DND-41 (cell line): ENCODE measurements at regions not wholly inside any gene's neighbourhood (a gene's known extent, or its start where the extent isn't known, plus 50 kb on each side); places are given as distances from the start of the nearest gene placed in this dataset.
A peak's percentile ranks its signal among the peaks of the same experiment; 100 is the strongest.

ENCODE experiments used
- ATAC-seq: fragments of 200-7000 bp; cut with Tn5 transposase; 3 replicates; pipeline ENCODE4 v1.9.1; 2021; ENCODE audit warnings: low read depth; ENCODE audit not compliant: insufficient read depth
- DNase-seq: peaks from one replicate; pipeline ENCODE4 v3.0.0-alpha.2; 2020
- H2AFZ ChIP-seq: 2 replicates; pipeline ENCODE4 v1.6.0; 2012; ENCODE audit warnings: low read depth, low read length
- H3K27ac ChIP-seq: 2 replicates; pipeline ENCODE4 v1.5.1; 2012; ENCODE audit warnings: low read length, inconsistent platforms
- H3K27me3 ChIP-seq: fragments of 200-600 bp; sonication (generic); 2 replicates; pipeline ENCODE4 v1.6.0; 2012; ENCODE audit warnings: low read length, mild to moderate bottlenecking, inconsistent platforms; ENCODE audit not compliant: insufficient read depth, poor library complexity
- H3K36me3 ChIP-seq: 2 replicates; pipeline ENCODE4 v1.5.1; 2012; ENCODE audit warnings: low read length, inconsistent platforms; ENCODE audit not compliant: insufficient read depth
- H3K4me1 ChIP-seq: 2 replicates; pipeline ENCODE4 v1.5.1; 2012; ENCODE audit warnings: mild to moderate bottlenecking, low read length; ENCODE audit not compliant: insufficient read depth
- H3K4me2 ChIP-seq: 2 replicates; pipeline ENCODE4 v1.6.0; 2012; ENCODE audit warnings: mild to moderate bottlenecking, moderate library complexity, low read length, inconsistent platforms; ENCODE audit not compliant: insufficient read depth
- H3K4me3 ChIP-seq, 2 experiments: fragments of 200-600 bp in 1 of 2; shearing (Covaris generic) in 1 of 2; 2 replicates each; pipeline ENCODE4 v1.5.1; 2012 to 2016; ENCODE audit warnings: inconsistent platforms in 2 of 2, low read length in 2 of 2, mild to moderate bottlenecking in 2 of 2, low read depth in 1 of 2, moderate library complexity in 1 of 2
- H3K79me2 ChIP-seq: 2 replicates; pipeline ENCODE4 v1.6.0; 2012; ENCODE audit warnings: low read length, inconsistent platforms; ENCODE audit not compliant: insufficient read depth
- H3K9ac ChIP-seq: 2 replicates; pipeline ENCODE4 v1.6.0; 2012; ENCODE audit warnings: low read depth, mild to moderate bottlenecking, inconsistent platforms, low read length, moderate library complexity
- H3K9me3 ChIP-seq: 2 replicates; pipeline ENCODE4 v1.5.1; 2012; ENCODE audit warnings: low read length, moderate library complexity, mild to moderate bottlenecking, inconsistent platforms; ENCODE audit not compliant: insufficient read depth, severe bottlenecking
- H4K20me1 ChIP-seq: 2 replicates; pipeline ENCODE4 v1.6.0; 2012; ENCODE audit warnings: low read length; ENCODE audit not compliant: insufficient read depth
- CTCF ChIP-seq: IDR thresholded peaks from 2 replicates; pipeline ENCODE4 v1.5.1; 2012; ENCODE audit warnings: borderline replicate concordance, low read length, moderate library complexity, mild to moderate bottlenecking; ENCODE audit not compliant: poor library complexity, severe bottlenecking; ENCODE audit errors: extremely low read depth
- EZH2 ChIP-seq: IDR thresholded peaks from 3 replicates; pipeline ENCODE4 v1.6.1; 2012; ENCODE audit warnings: borderline replicate concordance, low read depth, mild to moderate bottlenecking, moderate library complexity, low read length, inconsistent platforms; ENCODE audit not compliant: severe bottlenecking

- Histone ChIP-seq H3K9ac (no peak overlapping the region), H3K27me3 (no peaks in the 10 kb centered on the region), H3K27ac (no peak overlapping the region), H3K36me3 (no peaks in the 10 kb centered on the region), H4K20me1 (no peaks in the 10 kb centered on the region), H2AFZ (no peak overlapping the region), H3K4me3 (no peak overlapping the region), H3K4me1 (no peaks in the 10 kb centered on the region; the same call in 1 of the 2 replicates), H3K9me3 (no peaks in the 10 kb centered on the region), H3K79me2 (no peaks in the 10 kb centered on the region), H3K4me2 (no peak overlapping the region)
- TF ChIP-seq CTCF (peak; percentile 41), EZH2 (no peak)
- DNase-seq = no peak
- no peak for ATAC-seq
Measured at GRCh38 chr2:144890828-144891227, 370.9 kb upstream of the ZEB2 start.

- Histone ChIP-seq H4K20me1 (no peaks in the 10 kb centered on the region), H3K36me3 (no peaks in the 10 kb centered on the region), H3K79me2 (no peaks in the 10 kb centered on the region), H2AFZ (no peak overlapping the region), H3K4me2 (no peak overlapping the region), H3K27me3 (no peaks in the 10 kb centered on the region), H3K9me3 (no peaks in the 10 kb centered on the region), H3K9ac (no peak overlapping the region), H3K4me1 (no peaks in the 10 kb centered on the region), H3K4me3 (no peak overlapping the region), H3K27ac (no peak overlapping the region)
- ATAC-seq (no peak), DNase-seq (no peak)
- no peak for TF ChIP-seq EZH2
- TF ChIP-seq CTCF = no peak
Measured at GRCh38 chr2:144889348-144889747, 369.4 kb upstream of the ZEB2 start.

GRCh38 chr2:144886862-144887261, 366.9 kb upstream of the ZEB2 start:
- no peak for ATAC-seq
- no peak overlapping the region for H3K9ac ChIP-seq
- H3K27me3 ChIP-seq = no peaks in the 10 kb centered on the region
- H3K79me2 ChIP-seq = no peaks in the 10 kb centered on the region
- H3K9me3 ChIP-seq = no peaks in the 10 kb centered on the region
- H4K20me1 ChIP-seq = no peaks in the 10 kb centered on the region
- H3K27ac ChIP-seq = no peak overlapping the region
- no peak for DNase-seq
- H3K4me3 ChIP-seq = no peak overlapping the region
- TF ChIP-seq EZH2 (no peak), CTCF (no peak)
- no peaks in the 10 kb centered on the region for H3K4me1 ChIP-seq
- no peak overlapping the region for H3K4me2 ChIP-seq
- H2AFZ ChIP-seq = no peak overlapping the region; the same call in 1 of the 2 replicates
- H3K36me3 ChIP-seq = no peaks in the 10 kb centered on the region

GRCh38 chr2:144877893-144878292, 358.0 kb upstream of the ZEB2 start:
- Histone ChIP-seq H3K27ac (no peak overlapping the region), H2AFZ (no peak overlapping the region), H3K4me1 (no peaks in the 10 kb centered on the region), H3K9ac (no peak overlapping the region), H4K20me1 (no peaks in the 10 kb centered on the region), H3K4me2 (no peak overlapping the region), H3K9me3 (no peaks in the 10 kb centered on the region), H3K27me3 (no peaks in the 10 kb centered on the region), H3K4me3 (no peak overlapping the region), H3K36me3 (no peaks in the 10 kb centered on the region), H3K79me2 (no peaks in the 10 kb centered on the region)
- ATAC-seq (no peak), DNase-seq (no peak)
- TF ChIP-seq EZH2 = no peak
- TF ChIP-seq CTCF = no peak
